EL (cell line): ENCODE measurements at regions not wholly inside any gene's neighbourhood (a gene's known extent, or its start where the extent isn't known, plus 50 kb on each side); places are given as distances from the start of the nearest gene placed in this dataset.

Experiments used
- DNase-seq: peaks from one replicate; pipeline ENCODE4 v3.0.0-alpha.2; 2016

DNA sequence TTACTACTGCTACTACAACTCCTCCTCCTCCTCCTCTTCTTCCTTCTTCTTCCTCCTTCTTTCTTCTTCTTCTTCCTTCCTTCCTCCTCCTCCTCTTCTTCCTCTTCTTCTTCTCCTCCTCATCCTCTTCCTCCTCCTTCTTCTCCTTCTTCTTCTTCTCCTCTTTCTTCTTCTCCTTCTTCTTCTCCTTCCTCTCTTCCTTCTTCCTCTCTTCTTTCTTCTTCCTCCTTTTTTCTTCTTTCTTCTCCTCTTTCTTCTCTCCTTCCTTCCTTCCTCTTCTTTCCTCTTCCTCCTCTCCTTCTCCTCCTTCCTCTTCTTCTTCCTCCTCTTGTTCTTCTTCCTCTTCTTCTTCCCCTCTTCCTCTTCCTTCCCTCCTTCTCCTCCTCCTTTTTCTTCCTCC lies 94.7 kb upstream of the MYO16 start:
- DNase-seq, result no peak

DNA sequence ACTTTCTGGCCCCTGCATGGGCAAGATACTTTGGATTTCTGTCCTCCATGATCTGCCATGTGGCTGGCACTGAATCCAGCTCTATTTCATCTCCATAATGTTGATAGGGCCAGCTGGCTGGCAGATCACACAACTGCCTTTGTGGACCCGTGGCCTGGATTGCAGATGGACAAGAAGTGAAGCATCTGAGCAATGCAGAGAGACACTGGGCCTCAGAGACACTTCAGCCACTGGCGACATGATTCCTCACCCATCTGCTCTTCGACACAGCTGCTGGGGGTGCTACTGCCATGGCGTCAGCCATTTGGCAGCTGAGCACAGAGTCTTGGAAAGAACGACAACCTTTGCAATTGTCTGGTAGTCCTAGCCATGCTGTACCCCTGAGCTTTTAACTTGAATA lies 79.5 kb upstream of the MYO16 start:
- DNase-seq, result no peak

DNA sequence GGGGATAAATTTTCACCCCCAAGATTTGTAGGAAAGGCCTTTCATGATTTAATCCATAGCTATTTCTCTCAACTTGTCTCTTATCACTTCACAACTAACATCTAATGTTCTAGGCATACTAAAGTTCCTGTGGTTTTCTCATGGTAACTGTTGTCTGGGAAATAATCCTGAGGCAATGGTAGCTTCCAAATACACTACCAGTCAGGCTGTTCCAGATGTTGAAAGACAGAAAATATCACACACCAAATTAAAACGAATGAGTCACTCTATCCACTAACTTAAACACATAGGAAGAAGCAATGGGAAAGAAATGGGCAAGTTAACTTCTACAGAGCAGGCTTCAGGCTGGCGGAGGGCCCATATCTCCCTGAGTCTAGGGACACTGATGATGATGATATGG lies 77.7 kb upstream of the MYO16 start:
- DNase-seq, result no peak

DNA sequence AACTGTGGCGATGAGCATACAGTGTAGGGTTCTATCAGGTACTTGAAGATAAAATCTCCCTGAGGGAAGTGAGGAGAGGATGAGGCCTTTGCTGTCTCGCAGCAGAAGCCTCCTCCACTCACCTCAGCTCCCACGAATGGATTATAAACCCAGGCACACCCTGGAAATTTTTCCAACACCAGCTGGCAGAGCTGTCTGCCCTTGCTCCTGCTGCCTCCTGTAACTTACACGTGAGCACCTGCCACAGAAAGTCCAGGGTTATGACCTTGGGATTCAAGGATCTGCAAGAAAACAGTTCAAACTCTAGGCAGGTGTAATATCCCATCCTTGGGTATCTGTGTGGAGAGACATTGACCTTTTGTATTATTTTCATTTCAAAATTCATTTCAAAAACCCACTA lies 70.9 kb upstream of the MYO16 start:
- DNase-seq, result no peak

DNA sequence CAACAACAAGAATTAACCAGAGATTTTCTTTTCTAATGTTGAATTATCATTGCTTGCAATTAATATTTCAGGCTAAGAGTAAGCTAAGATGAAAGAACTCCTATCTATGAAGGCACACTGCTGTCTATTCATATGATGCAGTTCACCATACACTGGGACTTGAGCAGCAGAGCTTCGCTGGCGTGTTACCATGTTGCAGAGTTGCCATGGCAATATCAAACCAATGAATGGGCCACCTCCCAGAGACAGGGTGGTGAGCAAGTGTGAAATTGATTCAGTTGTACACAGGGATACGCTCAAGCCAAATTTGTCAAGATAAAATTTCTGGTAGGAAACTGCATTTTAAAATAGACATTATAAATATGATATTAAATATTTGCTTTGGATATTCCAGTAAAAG lies 69.3 kb upstream of the MYO16 start:
- DNase-seq, result no peak

DNA sequence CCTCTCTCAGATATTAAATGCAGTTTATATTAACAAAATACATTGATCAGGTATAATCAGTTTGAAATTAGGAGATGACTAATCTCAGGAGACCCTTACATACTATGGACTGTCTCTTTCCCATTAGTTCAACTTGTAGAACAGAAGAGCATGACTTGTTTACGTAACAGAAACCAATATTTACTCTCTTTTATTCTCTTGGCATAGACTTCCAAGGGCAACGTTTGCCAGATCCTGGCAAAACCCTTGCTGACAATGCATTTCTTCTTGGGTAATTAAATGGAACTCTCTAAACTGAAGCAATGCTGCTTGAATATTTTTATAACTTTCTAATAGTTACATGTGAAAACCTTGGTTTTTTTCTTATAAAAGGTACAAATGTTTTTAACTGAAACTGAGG lies 68.3 kb upstream of the MYO16 start:
- no peak for DNase-seq

DNA sequence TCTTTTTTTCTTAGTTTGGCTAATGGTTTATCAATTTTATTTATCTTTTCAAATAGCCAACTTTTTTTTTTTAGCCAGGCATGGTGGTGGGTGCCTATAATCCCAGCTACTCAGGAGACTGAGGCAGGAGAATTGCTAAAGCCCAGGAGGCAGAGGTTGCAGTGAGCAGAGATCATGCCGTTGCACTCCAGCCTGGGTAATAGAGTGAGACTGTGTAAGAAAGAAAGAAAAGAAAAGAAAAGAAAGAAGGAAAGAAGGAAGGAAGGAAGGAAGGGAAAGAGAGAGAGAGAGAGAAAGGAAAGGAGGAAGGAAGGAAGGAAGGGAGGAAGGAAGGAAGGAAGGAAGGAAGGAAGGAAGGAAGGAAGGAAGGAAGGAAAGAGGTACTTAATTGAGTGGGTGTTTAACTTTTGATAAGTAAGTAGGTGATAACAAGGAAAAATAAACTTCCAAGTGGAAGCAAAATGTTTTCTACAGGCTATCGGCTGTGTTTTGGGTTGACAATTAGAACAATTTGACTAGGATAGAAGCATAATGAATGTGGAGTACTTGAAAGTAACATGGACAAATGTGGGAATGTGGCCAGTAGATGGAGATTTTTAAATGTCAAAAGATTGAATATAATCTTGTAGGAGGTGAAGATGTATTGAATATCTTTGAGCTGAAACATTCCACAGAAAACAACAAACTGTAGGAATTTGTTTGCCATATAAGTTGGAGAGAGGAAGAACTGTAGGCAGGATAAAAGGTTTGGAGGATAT lies 62.8 kb upstream of the MYO16 start:
- DNase-seq, result no peak

DNA sequence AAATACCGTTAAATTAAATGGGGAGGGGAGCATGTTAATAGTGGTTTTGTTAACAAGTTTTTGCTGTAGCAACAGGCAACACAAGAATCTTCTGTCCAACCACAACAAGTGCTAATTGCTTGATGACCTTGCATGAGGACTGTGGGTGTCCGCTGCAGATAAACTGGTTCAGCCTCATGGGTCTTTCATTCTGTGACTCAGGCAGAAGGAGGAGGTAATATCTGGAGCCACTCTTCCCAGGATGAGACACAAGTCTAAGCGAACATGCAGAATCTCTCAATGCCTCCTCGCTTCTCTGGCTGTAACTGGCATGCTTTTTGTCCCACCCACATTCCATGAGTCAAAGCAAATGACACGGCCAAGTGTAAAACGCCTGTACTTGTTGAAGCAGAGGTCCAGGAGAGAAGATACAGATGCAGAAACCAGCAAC lies 56.6 kb upstream of the MYO16 start:
- DNase-seq, result no peak

DNA sequence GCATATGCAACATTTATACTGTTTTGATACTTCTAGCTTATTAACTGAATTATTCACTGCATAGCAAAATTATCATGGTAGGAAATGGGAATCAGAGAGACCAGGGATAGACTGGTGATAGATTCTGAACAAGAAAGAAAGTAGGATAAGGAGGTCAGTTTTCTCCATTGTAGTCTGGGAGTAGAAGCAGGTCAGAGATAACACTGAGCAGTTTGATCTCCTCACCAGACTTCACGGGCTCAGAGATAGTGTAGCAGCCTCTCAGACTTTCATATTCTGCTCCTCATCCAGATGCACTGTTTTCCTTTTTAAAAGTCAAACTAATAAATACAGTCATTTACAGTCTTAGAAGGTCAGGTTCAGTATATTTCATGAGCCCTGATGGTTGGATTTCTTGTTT lies 56.0 kb upstream of the MYO16 start:
- no peak for DNase-seq

DNA sequence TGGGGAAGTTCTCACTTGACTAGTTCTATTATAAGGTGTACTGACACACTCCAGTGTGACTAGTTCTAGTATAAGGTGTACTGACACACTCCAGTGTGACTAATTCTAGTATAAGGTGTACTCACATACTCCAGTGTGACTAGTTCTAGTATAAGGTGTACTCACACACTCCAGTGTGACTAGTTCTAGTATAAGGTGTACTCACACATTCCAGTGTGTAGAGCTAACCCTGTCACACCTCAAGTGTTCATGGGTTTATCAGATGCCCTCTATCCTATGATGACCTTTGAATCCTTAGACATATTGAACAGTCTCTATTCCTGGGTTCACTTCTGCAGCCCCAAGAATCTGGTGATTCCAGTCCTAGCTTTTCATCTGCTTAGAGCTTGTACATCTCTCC lies 54.6 kb upstream of the MYO16 start:
- DNase-seq, result no peak

DNA sequence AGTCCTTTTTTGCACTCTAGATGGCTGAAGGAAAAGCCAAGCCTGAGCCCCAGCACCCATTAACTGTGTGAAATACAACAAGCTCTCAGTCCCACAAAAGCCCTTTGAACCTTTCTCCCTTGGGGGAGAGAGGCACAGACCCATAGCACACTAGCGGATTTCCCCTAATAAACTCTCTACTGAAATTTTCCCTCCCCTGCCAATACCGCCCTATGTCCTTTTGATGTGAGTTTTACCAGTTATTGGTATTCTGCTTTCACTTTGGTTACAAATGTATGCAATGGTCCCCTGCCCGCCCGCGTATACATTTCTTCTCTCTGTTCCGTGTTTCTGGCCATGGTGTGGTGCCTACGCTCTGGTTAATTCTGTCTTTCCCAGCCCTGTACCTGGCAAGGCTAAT lies 54.0 kb upstream of the MYO16 start:
- no peak for DNase-seq
